CD4-positive, CD25-positive, alpha-beta regulatory T cell (primary cell): ENCODE measurements at regions not wholly inside any gene's neighbourhood (a gene's known extent, or its start where the extent isn't known, plus 50 kb on each side); places are given as distances from the start of the nearest gene placed in this dataset.

Source experiments
- ATAC-seq, 2 donors: fragments of 150-1000 bp; cut with Tn5 transposase; one replicate each; pipeline ENCODE4 v1.10.0; 2021; ENCODE audit warnings: low read depth in 2 of 2, moderate number of reproducible peaks in 2 of 2, moderate library complexity in 1 of 2
- DNase-seq, 3 donors: peaks; one replicate each; pipeline versions ENCODE4 v3.0.0 to v3.0.0-alpha.2; 2012 to 2022; ENCODE audit warnings: mixed read lengths in 1 of 3
- H3K27ac ChIP-seq: one replicate; pipeline ENCODE4 v1.7.0; 2013; ENCODE audit warnings: mild to moderate bottlenecking, low read length; ENCODE audit not compliant: insufficient read depth, poor library complexity, severe bottlenecking
- H3K27me3 ChIP-seq: one replicate; pipeline ENCODE4 v1.7.0; 2013; ENCODE audit warnings: low read length; ENCODE audit not compliant: control insufficient read depth, insufficient read depth
- H3K36me3 ChIP-seq: one replicate; pipeline ENCODE4 v1.7.0; 2013; ENCODE audit warnings: mild to moderate bottlenecking, low read length, moderate library complexity; ENCODE audit not compliant: control insufficient read depth, insufficient read depth
- H3K4me1 ChIP-seq: 2 replicates; pipeline ENCODE4 v1.7.0; 2013; ENCODE audit warnings: mild to moderate bottlenecking, low read length; ENCODE audit not compliant: insufficient read depth, control insufficient read depth, poor library complexity, severe bottlenecking
- H3K4me3 ChIP-seq: one replicate; pipeline ENCODE4 v1.7.0; 2013; ENCODE audit warnings: low read depth, mild to moderate bottlenecking, low read length, moderate library complexity
- H3K9me3 ChIP-seq, 2 experiments: 1 replicate in 1 of 2; 2 replicates in 1 of 2; pipeline ENCODE4 v1.7.0; 2013; ENCODE audit warnings: low read length in 2 of 2, mild to moderate bottlenecking in 1 of 2, moderate library complexity in 1 of 2; ENCODE audit not compliant: control insufficient read depth in 2 of 2
- H3K27ac Mint-ChIP-seq, 3 donors: one replicate each; pipeline ENCODE4 v1.8.0; 2020 to 2022; ENCODE audit warnings: mild to moderate bottlenecking in 3 of 3, mixed read lengths in 3 of 3, moderate library complexity in 2 of 3
- H3K27me3 Mint-ChIP-seq: one replicate; pipeline ENCODE4 v1.8.0; 2022; ENCODE audit warnings: mild to moderate bottlenecking, mixed read lengths
- H3K36me3 Mint-ChIP-seq: one replicate; pipeline ENCODE4 v1.8.0; 2020; ENCODE audit warnings: mixed read lengths
- H3K4me1 Mint-ChIP-seq, 4 donors: one replicate each; pipeline ENCODE4 v1.8.0; 2020 to 2022; ENCODE audit warnings: mixed read lengths in 4 of 4, mild to moderate bottlenecking in 1 of 4
- H3K4me3 Mint-ChIP-seq, 4 donors: one replicate each; pipeline ENCODE4 v1.8.0; 2020 to 2022; ENCODE audit warnings: mild to moderate bottlenecking in 4 of 4, mixed read lengths in 4 of 4, moderate library complexity in 3 of 4
- H3K9me3 Mint-ChIP-seq, 7 donors: one replicate each; pipeline ENCODE4 v1.8.0; 2020 to 2022; ENCODE audit warnings: mixed read lengths in 7 of 7, mild to moderate bottlenecking in 3 of 7, moderate library complexity in 2 of 7

- no peaks in the 10 kb centered on the region for H3K27me3 Mint-ChIP-seq
- no peak overlapping the region for H3K27ac Mint-ChIP-seq
- Histone ChIP-seq H3K36me3 (no peaks in the 10 kb centered on the region), H3K27me3 (no peaks in the 10 kb centered on the region), H3K4me3 (no peak overlapping the region), H3K4me1 (no peaks in the 10 kb centered on the region), H3K9me3 (no peaks in the 10 kb centered on the region), H3K27ac (no peak overlapping the region)
- peaks cover 0 to 5% (median 0%) of the 10 kb centered on the region in 7 donors for H3K9me3 Mint-ChIP-seq
- no peak overlapping the region for H3K4me3 Mint-ChIP-seq
- ATAC-seq (no peak), DNase-seq (no peak)
- H3K36me3 Mint-ChIP-seq, result no peaks in the 10 kb centered on the region
- H3K4me1 Mint-ChIP-seq, result no peaks in the 10 kb centered on the region
Measured at GRCh38 chr18:42290318-42291307, 335.6 kb downstream of the PIK3C3 start.

GRCh38 chr18:42292654-42293053, 337.6 kb downstream of the PIK3C3 start:
- Histone ChIP-seq H3K4me1 (no peaks in the 10 kb centered on the region), H3K4me3 (no peak overlapping the region), H3K27ac (no peak overlapping the region), H3K36me3 (no peaks in the 10 kb centered on the region), H3K27me3 (no peaks in the 10 kb centered on the region), H3K9me3 (no peaks in the 10 kb centered on the region)
- H3K27me3 Mint-ChIP-seq, result no peaks in the 10 kb centered on the region
- ATAC-seq (no peak), DNase-seq (no peak)
- no peaks in the 10 kb centered on the region for H3K4me1 Mint-ChIP-seq
- no peak overlapping the region for H3K4me3 Mint-ChIP-seq
- no peak overlapping the region for H3K27ac Mint-ChIP-seq
- H3K9me3 Mint-ChIP-seq, result peaks cover 0 to 5% (median 0%) of the 10 kb centered on the region in 7 donors
- H3K36me3 Mint-ChIP-seq, result no peaks in the 10 kb centered on the region

- ATAC-seq (no peak), DNase-seq (no peak)
- Mint-ChIP-seq H3K27ac (no peak overlapping the region), H3K27me3 (no peaks in the 10 kb centered on the region), H3K4me1 (no peaks in the 10 kb centered on the region), H3K36me3 (no peaks in the 10 kb centered on the region), H3K4me3 (no peak overlapping the region), H3K9me3 (peaks cover 0 to 5% (median 0%) of the 10 kb centered on the region in 7 donors)
- no peaks in the 10 kb centered on the region for H3K4me1 ChIP-seq
- no peak overlapping the region for H3K4me3 ChIP-seq
- H3K9me3 ChIP-seq, result no peaks in the 10 kb centered on the region
- H3K27ac ChIP-seq, result no peak overlapping the region
- H3K36me3 ChIP-seq, result no peaks in the 10 kb centered on the region
- H3K27me3 ChIP-seq, result no peaks in the 10 kb centered on the region
Measured at GRCh38 chr18:42296192-42296591, 341.2 kb downstream of the PIK3C3 start.

- DNase-seq, result no peak
- H3K36me3 Mint-ChIP-seq, result no peaks in the 10 kb centered on the region
- no peaks in the 10 kb centered on the region for H3K9me3 ChIP-seq
- H3K4me3 ChIP-seq, result no peak overlapping the region
- no peak for ATAC-seq
- no peaks in the 10 kb centered on the region for H3K4me1 Mint-ChIP-seq
- H3K27ac Mint-ChIP-seq, result no peak overlapping the region
- no peak overlapping the region for H3K27ac ChIP-seq
- H3K36me3 ChIP-seq, result no peaks in the 10 kb centered on the region
- no peaks in the 10 kb centered on the region for H3K27me3 ChIP-seq
- no peaks in the 10 kb centered on the region for H3K4me1 ChIP-seq
- no peak overlapping the region for H3K4me3 Mint-ChIP-seq
- no peaks in the 10 kb centered on the region for H3K27me3 Mint-ChIP-seq
- H3K9me3 Mint-ChIP-seq, result peaks cover 0 to 5% (median 0%) of the 10 kb centered on the region in 7 donors
Measured at GRCh38 chr18:42296723-42297122, 341.7 kb downstream of the PIK3C3 start.

GRCh38 chr18:42298759-42299675, 344.0 kb downstream of the PIK3C3 start:
- Histone ChIP-seq H3K27me3 (no peaks in the 10 kb centered on the region), H3K9me3 (no peaks in the 10 kb centered on the region), H3K27ac (no peak overlapping the region), H3K4me1 (no peaks in the 10 kb centered on the region), H3K36me3 (no peaks in the 10 kb centered on the region), H3K4me3 (no peak overlapping the region)
- H3K9me3 Mint-ChIP-seq, result no peaks in the 10 kb centered on the region
- no peaks in the 10 kb centered on the region for H3K36me3 Mint-ChIP-seq
- no peak overlapping the region for H3K4me3 Mint-ChIP-seq
- H3K4me1 Mint-ChIP-seq, result no peaks in the 10 kb centered on the region
- no peaks in the 10 kb centered on the region for H3K27me3 Mint-ChIP-seq
- no peak overlapping the region for H3K27ac Mint-ChIP-seq
- DNase-seq, result peak; percentile 9 to 64 (median 28)
- ATAC-seq, result peak in 1 of 2 donors; percentile 65

GRCh38 chr18:42305869-42306593, 351.0 kb downstream of the PIK3C3 start:
- DNase-seq (no peak), ATAC-seq (no peak)
- no peak overlapping the region for H3K27ac Mint-ChIP-seq
- Histone ChIP-seq H3K27ac (no peak overlapping the region), H3K27me3 (no peaks in the 10 kb centered on the region), H3K9me3 (no peaks in the 10 kb centered on the region), H3K36me3 (no peaks in the 10 kb centered on the region), H3K4me3 (no peak overlapping the region), H3K4me1 (no peaks in the 10 kb centered on the region)
- H3K4me1 Mint-ChIP-seq, result no peaks in the 10 kb centered on the region
- H3K4me3 Mint-ChIP-seq, result no peak overlapping the region
- H3K27me3 Mint-ChIP-seq, result no peaks in the 10 kb centered on the region
- H3K36me3 Mint-ChIP-seq, result no peaks in the 10 kb centered on the region
- H3K9me3 Mint-ChIP-seq, result peaks cover 0 to 3% (median 0%) of the 10 kb centered on the region in 7 donors

GRCh38 chr18:42306594-42306980, 351.6 kb downstream of the PIK3C3 start:
- H3K27me3 ChIP-seq, result no peaks in the 10 kb centered on the region
- H3K27me3 Mint-ChIP-seq, result no peaks in the 10 kb centered on the region
- H3K9me3 ChIP-seq, result no peaks in the 10 kb centered on the region
- H3K4me3 ChIP-seq, result no peak overlapping the region
- H3K36me3 Mint-ChIP-seq, result no peaks in the 10 kb centered on the region
- H3K4me3 Mint-ChIP-seq, result no peak overlapping the region
- H3K36me3 ChIP-seq, result no peaks in the 10 kb centered on the region
- no peaks in the 10 kb centered on the region for H3K4me1 ChIP-seq
- H3K9me3 Mint-ChIP-seq, result peaks cover 0 to 3% (median 0%) of the 10 kb centered on the region in 7 donors
- H3K27ac Mint-ChIP-seq, result no peak overlapping the region
- no peak for ATAC-seq
- DNase-seq, result no peak
- H3K4me1 Mint-ChIP-seq, result no peaks in the 10 kb centered on the region
- no peak overlapping the region for H3K27ac ChIP-seq
